HCT116 (cell line): ENCODE measurements at regions not wholly inside any gene's neighbourhood (a gene's known extent, or its start where the extent isn't known, plus 50 kb on each side); places are given as distances from the start of the nearest gene placed in this dataset.

Experiments used
- ATAC-seq: fragments of 200-7000 bp; cut with Tn5 transposase; 2 replicates; pipeline ENCODE4 v1.9.1; 2020; ENCODE audit warnings: mild to moderate bottlenecking, moderate library complexity
- BruUV-seq: library from RNA; stranded (reverse); fragments of 400-500 nt; replicated peaks from 2 replicates; lab custom pipeline; 2021; lab: Mats Ljungman, UMichigan
- CTCF ChIA-PET: fragments of 300-600 bp; sonication (Branson Sonifier 250); formaldehyde crosslinking; loops from one replicate; lab custom pipeline; 2021; ENCODE audit warnings: antibody characterized with exemption; lab: Charles Lee
- POLR2A ChIA-PET: fragments of 300-600, 350-600 bp; sonication (Branson Sonifier 250); formaldehyde crosslinking; loops from one replicate; lab custom pipeline; 2021; ENCODE audit warnings: antibody characterized with exemption; lab: Charles Lee
- RAD21 ChIA-PET, 2 experiments: fragments of 300-600 bp; sonication (Branson Sonifier 250); formaldehyde crosslinking; loops; one replicate each; lab custom pipeline; 2023; ENCODE audit warnings: low total read pairs in 2 of 2; ENCODE audit not compliant: uncharacterized antibody in 2 of 2, unreplicated experiment in 2 of 2, low non-redundant PET in 1 of 2; lab: Charles Lee
- DNase-seq: peaks from one replicate; pipeline ENCODE4 v3.0.0-alpha.2; 2010; ENCODE audit warnings: low read depth, low spot score
- H2AFZ ChIP-seq: fragments of 200-600 bp; shearing (Covaris generic), sonication (generic); 2 replicates; pipeline ENCODE4 v1.6.1; 2017; ENCODE audit warnings: low read depth, mixed run types, mixed read lengths, antibody characterized with exemption, low read length; ENCODE audit not compliant: poor library complexity, severe bottlenecking
- H3K27ac ChIP-seq: 2 replicates; pipeline ENCODE4 v1.5.1; 2012; ENCODE audit warnings: low read depth, low read length
- H3K27me3 ChIP-seq: fragments of 200-600 bp; sonication (generic); 2 replicates; pipeline ENCODE4 v1.6.1; 2016; ENCODE audit warnings: mixed run types, low read length, mixed read lengths; ENCODE audit not compliant: insufficient read depth
- H3K36me3 ChIP-seq, 2 experiments: fragments of 200-500 bp in 1 of 2; fragments of 200-600 bp in 1 of 2; sonication (Bioruptor generic) in 1 of 2; sonication (generic) in 1 of 2; 2 replicates each; pipeline versions ENCODE4 v1.5.1 to v1.6.1; 2014 to 2016; ENCODE audit warnings: low read length in 2 of 2, inconsistent platforms in 1 of 2, mixed read lengths in 1 of 2, mixed run types in 1 of 2; ENCODE audit not compliant: insufficient read depth in 2 of 2, control insufficient read depth in 1 of 2
- H3K4me1 ChIP-seq, 2 experiments: fragments of 200-600 bp in 1 of 2; sonication (generic) in 1 of 2; 2 replicates each; pipeline versions ENCODE4 v1.5.1 to v1.6.1; 2012 to 2017; ENCODE audit warnings: low read length in 2 of 2, inconsistent platforms in 1 of 2, mild to moderate bottlenecking in 1 of 2, mixed read lengths in 1 of 2, mixed run types in 1 of 2, moderate library complexity in 1 of 2; ENCODE audit not compliant: insufficient read depth in 2 of 2, control insufficient read depth in 1 of 2
- H3K4me2 ChIP-seq: fragments of 200-600 bp; sonication (generic); 2 replicates; pipeline ENCODE4 v1.6.1; 2017; ENCODE audit warnings: mixed run types, low read length, mixed read lengths
- H3K4me3 ChIP-seq, 2 experiments: fragments of 200-600 bp in 1 of 2; sonication (generic) in 1 of 2; replicated peaks in 1 of 2; 2 replicates each; pipeline ENCODE4 v1.5.1; 2011 to 2016; ENCODE audit warnings: low read length in 2 of 2, control low read depth in 1 of 2, low read depth in 1 of 2, mild to moderate bottlenecking in 1 of 2, mixed read lengths in 1 of 2, mixed run types in 1 of 2
- H3K79me2 ChIP-seq: fragments of 200-600 bp; sonication (generic); 2 replicates; pipeline ENCODE4 v1.6.1; 2017; ENCODE audit warnings: mild to moderate bottlenecking, mixed run types, low read length, moderate library complexity, mixed read lengths; ENCODE audit not compliant: insufficient read depth
- H3K9ac ChIP-seq: fragments of 200-600 bp; sonication (generic); 2 replicates; pipeline ENCODE4 v1.6.1; 2016; ENCODE audit warnings: low read length, mixed read lengths
- H3K9me2 ChIP-seq: fragments of 200-600 bp; sonication (generic), shearing (Covaris generic); 2 replicates; pipeline ENCODE4 v1.6.1; 2017; ENCODE audit warnings: mixed run types, mild to moderate bottlenecking, moderate library complexity; ENCODE audit not compliant: insufficient read depth
- H3K9me3 ChIP-seq, 2 experiments: fragments of 200-500 bp in 1 of 2; fragments of 200-600 bp in 1 of 2; sonication (Bioruptor generic) in 1 of 2; sonication (generic) in 1 of 2; 2 replicates each; pipeline ENCODE4 v1.6.1; 2014 to 2017; ENCODE audit warnings: low read length in 2 of 2, mixed read lengths in 2 of 2, inconsistent platforms in 1 of 2, low read depth in 1 of 2, mild to moderate bottlenecking in 1 of 2, mixed run types in 1 of 2, moderate library complexity in 1 of 2; ENCODE audit not compliant: control insufficient read depth in 1 of 2, insufficient read depth in 1 of 2
- H4K20me1 ChIP-seq: fragments of 200-600 bp; sonication (generic), shearing (Covaris generic); 2 replicates; pipeline ENCODE4 v1.6.1; 2017; ENCODE audit warnings: mixed run types, mild to moderate bottlenecking, moderate library complexity; ENCODE audit not compliant: insufficient read depth
- CBX3 ChIP-seq: IDR thresholded peaks from 2 replicates; pipeline ENCODE4 v1.6.1; 2012; ENCODE audit warnings: low read depth
- CTCF ChIP-seq, 3 experiments: fragments of 200-600 bp in 1 of 3; sonication (generic) in 1 of 3; IDR thresholded peaks in 2 of 3; conservative IDR thresholded peaks in 1 of 3; 2 replicates each; pipeline ENCODE4 v1.5.1; 2012 to 2017; ENCODE audit warnings: low read depth in 2 of 3, low read length in 2 of 3, antibody characterized with exemption in 1 of 3, borderline replicate concordance in 1 of 3, control low read depth in 1 of 3, mild to moderate bottlenecking in 1 of 3, mixed read lengths in 1 of 3, mixed run types in 1 of 3, moderate library complexity in 1 of 3; ENCODE audit not compliant: insufficient read depth in 1 of 3
- EGR1 ChIP-seq: IDR thresholded peaks from 2 replicates; pipeline ENCODE4 v1.6.1; 2012; ENCODE audit warnings: low read depth
- EZH2phosphoT487 ChIP-seq: fragments of 200-600 bp; IDR thresholded peaks from 2 replicates; pipeline ENCODE4 v1.6.1; 2018; ENCODE audit warnings: antibody characterized with exemption, borderline replicate concordance
- FOSL1 ChIP-seq: IDR thresholded peaks from 2 replicates; pipeline ENCODE4 v1.6.1; 2012; ENCODE audit warnings: low read depth
- MAX ChIP-seq: IDR thresholded peaks from 2 replicates; pipeline ENCODE4 v1.6.1; 2012
- POLR2A ChIP-seq: IDR thresholded peaks from 2 replicates; pipeline ENCODE4 v1.7.0; 2011; ENCODE audit warnings: borderline replicate concordance; ENCODE audit not compliant: insufficient read depth, insufficient read length; ENCODE audit errors: extremely low read depth
- POLR2AphosphoS5 ChIP-seq: IDR thresholded peaks from 2 replicates; pipeline ENCODE4 v1.6.1; 2011; ENCODE audit warnings: mild to moderate bottlenecking, low read depth, low read length, moderate library complexity
- REST ChIP-seq: IDR thresholded peaks from 2 replicates; pipeline ENCODE4 v1.6.1; 2012; ENCODE audit warnings: low read depth
- SIN3A ChIP-seq: IDR thresholded peaks from 2 replicates; pipeline ENCODE4 v1.6.1; 2012; ENCODE audit warnings: low read depth
- SP1 ChIP-seq: IDR thresholded peaks from 2 replicates; pipeline ENCODE4 v1.6.1; 2012; ENCODE audit warnings: low read depth
- SRF ChIP-seq: IDR thresholded peaks from 2 replicates; pipeline ENCODE4 v1.6.1; 2012; ENCODE audit warnings: low read depth
- TCF7L2 ChIP-seq: IDR thresholded peaks from 2 replicates; pipeline ENCODE4 v1.7.0; 2011; ENCODE audit warnings: borderline replicate concordance, inconsistent platforms; ENCODE audit not compliant: insufficient read depth, insufficient read length; ENCODE audit errors: extremely low read depth
- YY1 ChIP-seq: IDR thresholded peaks from 2 replicates; pipeline ENCODE4 v1.6.1; 2011; ENCODE audit warnings: low read length, low read depth, moderate library complexity, mild to moderate bottlenecking; ENCODE audit not compliant: insufficient replicate concordance; ENCODE audit errors: extremely low read depth
- intact Hi-C: fragments of 100-400 bp; cut with micrococcal nuclease; formaldehyde crosslinking; loops from 2 replicates; pipeline ENCODE4 v1.10.0; 2022
- TF ChIP-seq, protein P1 (sequence below): IDR thresholded peaks from 2 replicates; pipeline ENCODE4 v1.6.1; 2011; ENCODE audit warnings: mild to moderate bottlenecking, low read length, moderate library complexity; ENCODE audit not compliant: insufficient replicate concordance; ENCODE audit errors: extremely low read depth
- TF ChIP-seq, protein P2 (sequence below): IDR thresholded peaks from 2 replicates; pipeline ENCODE4 v1.6.1; 2012

GRCh38 chr4:57360681-57361080, 250.5 kb upstream of the IGFBP7 start:
- ChIA-PET CTCF (no interaction called here), RAD21 (no interaction called here), POLR2A (no interaction called here)
- Histone ChIP-seq H3K79me2 (no peaks in the 10 kb centered on the region), H3K4me3 (no peak overlapping the region), H3K27me3 (no peaks in the 10 kb centered on the region), H3K4me2 (no peak overlapping the region), H3K9ac (no peak overlapping the region), H3K9me2 (no peaks in the 10 kb centered on the region), H3K27ac (no peak overlapping the region), H3K4me1 (no peaks in the 10 kb centered on the region), H4K20me1 (no peaks in the 10 kb centered on the region), H3K36me3 (no peaks in the 10 kb centered on the region), H2AFZ (no peak overlapping the region), H3K9me3 (no peaks in the 10 kb centered on the region)
- ATAC-seq (no peak), DNase-seq (no peak)
- BruUV-seq: no TSS peak
- intact Hi-C loops: no loop called here
- no peak for TF ChIP-seq SP1
- TF ChIP-seq SRF: no peak
- no peak for TF ChIP-seq REST
- no peak for TF ChIP-seq YY1
- TF ChIP-seq, protein P1, sequence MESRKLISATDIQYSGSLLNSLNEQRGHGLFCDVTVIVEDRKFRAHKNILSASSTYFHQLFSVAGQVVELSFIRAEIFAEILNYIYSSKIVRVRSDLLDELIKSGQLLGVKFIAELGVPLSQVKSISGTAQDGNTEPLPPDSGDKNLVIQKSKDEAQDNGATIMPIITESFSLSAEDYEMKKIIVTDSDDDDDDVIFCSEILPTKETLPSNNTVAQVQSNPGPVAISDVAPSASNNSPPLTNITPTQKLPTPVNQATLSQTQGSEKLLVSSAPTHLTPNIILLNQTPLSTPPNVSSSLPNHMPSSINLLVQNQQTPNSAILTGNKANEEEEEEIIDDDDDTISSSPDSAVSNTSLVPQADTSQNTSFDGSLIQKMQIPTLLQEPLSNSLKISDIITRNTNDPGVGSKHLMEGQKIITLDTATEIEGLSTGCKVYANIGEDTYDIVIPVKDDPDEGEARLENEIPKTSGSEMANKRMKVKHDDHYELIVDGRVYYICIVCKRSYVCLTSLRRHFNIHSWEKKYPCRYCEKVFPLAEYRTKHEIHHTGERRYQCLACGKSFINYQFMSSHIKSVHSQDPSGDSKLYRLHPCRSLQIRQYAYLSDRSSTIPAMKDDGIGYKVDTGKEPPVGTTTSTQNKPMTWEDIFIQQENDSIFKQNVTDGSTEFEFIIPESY: no peak
- TF ChIP-seq CBX3: no peak
- no peak for TF ChIP-seq POLR2A
- no peak for TF ChIP-seq TCF7L2
- no peak for TF ChIP-seq CTCF (IDR thresholded peaks at IDR 0.05 in 2 of 3, conservative IDR thresholded peaks at IDR 0.05 in 1 of 3; ENCODE audit: borderline replicate concordance in 1 of 3, insufficient read depth in 1 of 3, low read depth in 2 of 3, low read length in 2 of 3)
- no peak for TF ChIP-seq FOSL1
- TF ChIP-seq SIN3A: no peak
- TF ChIP-seq, protein P2, sequence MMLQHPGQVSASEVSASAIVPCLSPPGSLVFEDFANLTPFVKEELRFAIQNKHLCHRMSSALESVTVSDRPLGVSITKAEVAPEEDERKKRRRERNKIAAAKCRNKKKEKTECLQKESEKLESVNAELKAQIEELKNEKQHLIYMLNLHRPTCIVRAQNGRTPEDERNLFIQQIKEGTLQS: no peak
- TF ChIP-seq EGR1: no peak
- TF ChIP-seq EZH2phosphoT487: no peak
- TF ChIP-seq MAX: no peak
- TF ChIP-seq POLR2AphosphoS5: no peak
